CD4-positive, alpha-beta T cell treated with Interleukin-15 for 1 hour (primary cell): ENCODE measurements at regions not wholly inside any gene's neighbourhood (a gene's known extent, or its start where the extent isn't known, plus 50 kb on each side); places are given as distances from the start of the nearest gene placed in this dataset.
"Not testable (repeated sequence)": the region's sequence is repeated elsewhere in the genome, so short reads cannot be mapped to it uniquely, and the experiment has no call there.

ENCODE experiments used
- DNase-seq: peaks from one replicate; pipeline ENCODE4 v3.0.0-alpha.2; 2020

- no peak for DNase-seq
These were observed 487.3 kb downstream of the TSHZ3 start for GRCh38 chr19:30861919-30862318.

DNA sequence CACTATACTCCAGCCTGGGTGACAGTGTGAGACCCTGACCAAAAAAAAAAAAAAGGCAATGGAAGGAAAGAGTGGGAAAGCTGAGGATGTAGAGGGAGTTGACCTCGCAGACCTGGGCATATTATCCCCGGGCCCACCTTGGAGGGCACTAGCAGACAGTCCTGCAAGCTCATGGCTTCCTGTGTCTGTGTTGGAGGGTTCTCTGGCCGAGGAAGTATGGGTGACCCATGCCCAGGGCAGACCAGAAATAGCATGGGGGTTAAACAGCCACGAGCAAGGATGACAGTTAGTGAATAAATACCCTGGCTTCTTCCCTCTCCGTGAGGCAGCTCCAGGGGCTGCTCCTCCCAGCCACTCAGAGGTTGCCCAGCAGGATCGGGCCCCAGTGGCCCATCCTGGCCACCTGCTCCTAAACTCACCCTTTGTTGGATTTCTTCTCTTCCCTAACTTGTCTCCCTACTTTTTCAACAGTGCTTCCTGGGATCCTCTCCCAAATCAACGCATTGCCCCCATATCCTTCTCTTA, 485.8 kb downstream of the ZNF536 start:
- no peak for DNase-seq

- no peak for DNase-seq
These were observed 485.2 kb downstream of the ZNF536 start for GRCh38 chr19:30857388-30857787.

DNA sequence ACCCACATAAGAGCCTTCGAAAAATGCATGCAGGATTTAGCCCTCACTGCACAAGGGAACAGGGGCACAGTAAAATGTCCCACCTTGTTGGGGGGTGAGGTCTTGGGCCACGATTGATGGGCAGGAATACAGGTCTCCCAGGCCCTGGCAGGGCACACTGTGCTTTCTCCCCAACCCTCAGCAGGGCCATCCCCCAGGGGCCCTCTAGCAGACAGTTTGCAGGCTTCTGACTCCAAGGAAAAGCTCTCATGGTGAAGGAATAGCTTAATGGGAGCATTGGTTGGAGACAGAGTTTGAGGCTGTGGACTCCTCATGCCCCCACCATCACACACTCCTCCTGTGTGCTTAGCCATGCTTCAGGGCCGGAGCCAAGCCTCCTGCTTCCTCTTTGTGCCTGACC, 484.6 kb downstream of the ZNF536 start:
- DNase-seq = no peak

DNA sequence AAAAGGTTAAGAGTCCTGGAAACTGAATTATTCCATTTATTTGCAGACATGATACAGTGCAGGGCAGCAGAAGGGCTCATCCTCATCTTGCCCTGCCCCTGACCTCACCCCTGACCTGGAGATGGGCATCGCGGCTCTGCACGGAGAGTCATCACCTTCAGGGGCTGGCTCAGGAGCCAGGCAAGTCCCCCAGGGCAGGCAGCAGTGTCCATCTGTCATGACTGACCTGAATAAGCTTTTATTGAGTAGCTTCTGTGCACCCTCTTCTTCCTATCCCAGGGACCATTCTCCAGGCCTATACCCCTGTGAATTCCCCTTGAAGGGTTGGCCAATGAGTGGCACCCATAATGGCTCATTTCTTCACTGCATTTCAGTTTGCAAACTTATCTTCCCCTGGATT, 484.2 kb downstream of the ZNF536 start:
- DNase-seq = no peak

- DNase-seq = no peak
These were observed 483.3 kb downstream of the ZNF536 start for GRCh38 chr19:30855442-30855841.

DNA sequence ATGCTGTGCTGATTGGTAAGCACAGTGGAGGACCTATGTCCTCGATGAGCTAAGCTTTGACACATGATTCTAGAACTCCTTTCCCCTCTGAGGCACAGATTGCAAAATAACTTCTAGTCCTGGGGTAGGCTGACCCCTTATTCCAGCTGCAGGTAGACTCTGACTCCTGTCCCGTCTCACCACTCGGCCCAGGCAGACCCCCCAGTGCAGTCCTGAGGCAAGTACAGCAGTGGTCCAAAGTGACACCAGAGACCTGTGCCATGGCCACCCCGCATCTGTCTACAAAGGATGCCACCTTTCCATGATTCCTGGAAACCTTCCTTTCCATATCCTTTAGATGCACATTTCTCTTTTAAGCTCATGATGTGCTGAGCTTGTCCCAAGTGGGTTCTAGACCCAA, 482.5 kb downstream of the ZNF536 start:
- no peak for DNase-seq

- no peak for DNase-seq
These were observed 482.0 kb downstream of the ZNF536 start for GRCh38 chr19:30854207-30854606.

DNA sequence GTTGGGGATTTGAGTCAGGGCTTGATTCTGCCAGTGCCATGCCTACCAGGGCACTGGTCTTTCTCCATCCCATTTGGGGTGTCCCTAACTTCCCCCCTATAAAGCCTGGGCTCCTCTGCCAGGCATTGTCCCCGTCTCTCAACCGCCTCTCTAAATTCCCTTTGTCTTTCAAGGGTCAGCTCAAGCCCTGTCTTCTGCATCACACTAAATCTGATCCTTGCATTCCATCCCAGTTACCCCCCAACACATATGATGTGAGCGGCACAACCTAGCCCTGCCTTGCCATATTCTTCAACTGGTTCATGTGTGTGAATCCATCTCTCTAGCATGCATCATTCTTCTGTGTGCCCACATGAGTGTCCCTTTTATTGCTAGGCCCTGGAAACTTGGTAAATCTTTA, 480.9 kb downstream of the ZNF536 start:
- DNase-seq = no peak

GRCh38 chr19:30852168-30852567, 480.0 kb downstream of the ZNF536 start:
- no peak for DNase-seq

GRCh38 chr19:30851646-30852045, 479.5 kb downstream of the ZNF536 start:
- no peak for DNase-seq

DNA sequence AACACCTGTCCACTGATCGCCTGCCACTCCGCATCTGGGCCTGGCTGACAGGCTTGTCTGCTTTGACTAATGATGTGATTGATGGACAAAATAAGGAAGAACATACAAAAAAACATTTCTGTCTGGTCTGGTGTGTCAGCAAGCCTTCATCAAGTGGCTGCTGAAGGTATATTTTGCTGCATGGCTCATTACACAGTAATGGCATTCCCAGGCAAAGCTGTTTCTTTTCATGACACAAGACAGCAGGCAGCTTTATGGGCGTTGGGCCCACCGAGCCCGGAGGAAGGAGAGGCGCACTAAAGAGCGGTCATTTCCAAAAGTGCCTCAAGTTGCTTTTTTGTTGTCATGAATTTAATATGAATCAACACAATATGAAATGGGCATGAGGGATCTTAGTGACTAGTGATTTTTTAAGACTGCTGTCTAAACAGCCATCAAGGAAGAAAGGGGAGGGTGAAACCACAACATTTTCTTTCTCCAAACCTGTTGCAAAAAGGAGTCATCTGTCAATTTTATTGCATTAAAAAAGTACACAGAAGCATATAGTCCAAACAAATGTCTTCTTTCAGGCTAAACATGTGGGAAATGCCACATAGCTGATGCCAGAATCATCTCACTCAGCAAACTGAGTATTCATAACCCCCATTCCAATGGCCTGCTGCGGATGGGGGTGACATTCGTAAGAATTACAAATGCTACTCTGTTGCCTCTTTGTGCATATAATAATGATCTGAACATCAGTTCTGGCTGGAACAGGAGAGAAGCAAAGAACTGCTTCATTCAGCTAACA, 476.6 kb downstream of the ZNF536 start:
- DNase-seq = no peak

GRCh38 chr19:30846102-30846501, 473.9 kb downstream of the ZNF536 start:
- DNase-seq = no peak

GRCh38 chr19:30842926-30843325, 470.7 kb downstream of the ZNF536 start:
- no peak for DNase-seq

- no peak for DNase-seq
These were observed 469.8 kb downstream of the ZNF536 start for GRCh38 chr19:30841934-30842333.

DNA sequence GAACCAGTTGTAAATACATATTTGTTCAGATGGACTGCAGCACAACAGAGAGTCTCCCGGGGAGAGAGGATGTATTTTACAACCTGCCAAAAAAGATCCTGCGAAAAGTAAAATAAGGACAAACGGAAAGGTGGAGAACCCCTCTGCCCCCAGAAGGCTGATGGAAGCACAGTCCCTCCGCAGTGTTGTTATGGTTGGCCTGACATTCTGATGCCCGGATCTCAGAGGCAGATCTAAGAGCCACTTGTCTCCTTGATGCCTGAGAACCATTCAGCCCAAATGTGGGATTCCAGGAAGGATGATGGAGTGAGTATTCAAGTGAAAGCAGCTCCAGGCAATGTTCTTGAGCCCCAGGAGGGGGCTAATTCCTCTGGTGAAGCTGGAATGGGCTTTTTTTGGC, 458.7 kb downstream of the ZNF536 start:
- no peak for DNase-seq

- not testable (repeated sequence) for DNase-seq
These were observed 453.3 kb downstream of the ZNF536 start for GRCh38 chr19:30825505-30825904.

- DNase-seq = no peak
These were observed 452.6 kb downstream of the ZNF536 start for GRCh38 chr19:30824809-30825208.

- no peak for DNase-seq
These were observed 445.9 kb downstream of the ZNF536 start for GRCh38 chr19:30817965-30818567.

GRCh38 chr19:30817197-30817596, 445.0 kb downstream of the ZNF536 start:
- no peak for DNase-seq

DNA sequence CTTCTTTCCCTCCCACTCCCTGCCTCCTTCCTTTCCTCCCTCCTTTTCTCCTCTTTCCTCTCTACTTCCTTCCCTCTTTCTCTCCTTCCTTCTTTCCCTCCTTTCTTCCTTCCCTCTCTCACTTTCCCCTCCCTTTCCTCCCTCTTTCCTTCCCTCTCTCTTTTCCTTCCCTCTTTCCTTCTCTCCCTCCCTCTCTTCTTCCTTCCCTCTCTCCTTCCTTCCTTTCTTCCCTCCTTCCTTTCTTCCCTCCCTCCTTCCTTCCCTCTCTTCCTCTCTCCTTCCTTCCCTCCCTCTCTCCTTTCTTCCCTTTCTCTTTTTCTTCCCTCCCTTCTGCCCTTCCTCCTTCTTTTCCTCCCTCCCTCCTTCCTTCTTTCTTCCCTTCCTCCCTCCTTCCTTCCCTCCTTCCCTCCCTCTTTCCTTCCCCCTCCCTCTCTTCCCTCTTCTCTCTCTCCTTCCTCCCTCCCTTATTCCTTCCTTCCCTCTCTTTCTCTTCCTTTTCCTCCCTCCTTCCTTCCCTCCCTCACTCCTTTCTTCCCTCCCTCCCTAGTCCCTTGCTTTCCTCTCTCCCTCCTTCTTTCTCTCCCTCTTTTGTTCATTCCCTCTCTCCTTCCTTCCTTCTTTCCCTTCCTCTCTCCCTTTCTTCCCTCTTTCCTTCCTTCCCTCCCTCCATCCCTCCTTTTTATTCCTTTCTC, 443.9 kb downstream of the ZNF536 start:
- DNase-seq = no peak

DNA sequence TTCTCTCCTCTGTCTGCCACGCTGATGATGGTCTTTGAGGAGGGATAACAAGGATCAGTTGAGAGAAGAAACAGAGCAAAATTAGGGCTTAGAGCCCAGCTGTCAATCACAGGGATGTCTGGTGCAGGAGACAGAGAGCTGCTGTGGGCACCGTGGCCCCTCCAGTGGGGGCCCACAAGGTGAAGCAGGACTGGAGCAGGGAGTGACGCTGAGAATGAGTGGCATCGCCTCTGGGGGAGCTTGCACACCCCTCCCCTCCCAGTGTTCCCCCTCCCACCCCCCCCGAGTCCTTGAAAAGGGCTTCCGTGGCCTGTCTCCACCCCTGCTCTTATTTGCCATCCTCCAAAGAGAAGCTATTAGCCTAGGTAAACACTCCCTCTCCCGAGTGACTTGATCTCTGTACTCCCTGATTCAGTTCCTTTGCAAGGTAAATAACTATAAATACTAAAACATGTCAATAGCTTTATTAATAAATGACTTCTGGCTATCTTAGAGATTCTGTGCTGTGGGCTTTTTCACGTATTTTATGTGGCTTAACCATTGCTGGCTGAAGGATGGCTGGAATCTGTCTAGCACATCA, 440.0 kb downstream of the ZNF536 start:
- DNase-seq = no peak

GRCh38 chr19:30811397-30812098, 439.4 kb downstream of the ZNF536 start:
- DNase-seq = no peak
